CD4-positive, alpha-beta T cell treated with Interferon alpha-2 for 1 hour (primary cell): ENCODE measurements at regions not wholly inside any gene's neighbourhood (a gene's known extent, or its start where the extent isn't known, plus 50 kb on each side); places are given as distances from the start of the nearest gene placed in this dataset.
"Not testable (repeated sequence)": the region's sequence is repeated elsewhere in the genome, so short reads cannot be mapped to it uniquely, and the experiment has no call there.

Experiments
- DNase-seq, 2 donors: peaks; one replicate each; pipeline ENCODE4 v3.0.0-alpha.2; 2020 to 2022

- DNase-seq = no peak
Measured at GRCh38 chr3:176615826-176616225, 581.5 kb downstream of the TBL1XR1 start.

- DNase-seq = no peak
Measured at GRCh38 chr3:176611703-176612102, 585.6 kb downstream of the TBL1XR1 start.

GRCh38 chr3:176609361-176609760 is 587.9 kb downstream of the TBL1XR1 start:
- DNase-seq = no peak

- DNase-seq = not testable (repeated sequence)
Measured at GRCh38 chr3:176605553-176605952, 591.7 kb downstream of the TBL1XR1 start.

- DNase-seq = no peak
Measured at GRCh38 chr3:176595307-176595706, 602.0 kb downstream of the TBL1XR1 start.

GRCh38 chr3:176590722-176591121 is 606.6 kb downstream of the TBL1XR1 start:
- DNase-seq = no peak

- no peak for DNase-seq
Measured at GRCh38 chr3:176587089-176587488, 610.2 kb downstream of the TBL1XR1 start.

GRCh38 chr3:176584413-176585176 is 612.7 kb downstream of the TBL1XR1 start:
- DNase-seq = no peak

- DNase-seq = no peak
Measured at GRCh38 chr3:176583956-176584355, 613.3 kb downstream of the TBL1XR1 start.

GRCh38 chr3:176581589-176581988 is 615.7 kb downstream of the TBL1XR1 start:
- DNase-seq = no peak

- DNase-seq = no peak
Measured at GRCh38 chr3:176579711-176580185, 617.5 kb downstream of the TBL1XR1 start.

GRCh38 chr3:176578316-176578715 is 619.0 kb downstream of the TBL1XR1 start:
- no peak for DNase-seq

- no peak for DNase-seq
Measured at GRCh38 chr3:176577447-176577846, 619.8 kb downstream of the TBL1XR1 start.

GRCh38 chr3:176574786-176575185 is 622.5 kb downstream of the TBL1XR1 start:
- no peak for DNase-seq

- no peak for DNase-seq
Measured at GRCh38 chr3:176571926-176572325, 625.4 kb downstream of the TBL1XR1 start.

GRCh38 chr3:176570992-176571391 is 626.3 kb downstream of the TBL1XR1 start:
- no peak for DNase-seq

GRCh38 chr3:176568189-176568588 is 629.1 kb downstream of the TBL1XR1 start:
- no peak for DNase-seq

GRCh38 chr3:176566757-176567156 is 630.5 kb downstream of the TBL1XR1 start:
- no peak for DNase-seq

GRCh38 chr3:176562331-176562730 is 635.0 kb downstream of the TBL1XR1 start:
- DNase-seq = no peak

- no peak for DNase-seq
Measured at GRCh38 chr3:176561826-176562225, 635.5 kb downstream of the TBL1XR1 start.

GRCh38 chr3:176554791-176555654 is 642.3 kb downstream of the TBL1XR1 start:
- DNase-seq = no peak

- DNase-seq = no peak
Measured at GRCh38 chr3:176554264-176554663, 643.0 kb downstream of the TBL1XR1 start.

- no peak for DNase-seq
Measured at GRCh38 chr3:176526942-176527341, 670.3 kb downstream of the TBL1XR1 start.

- DNase-seq = no peak
Measured at GRCh38 chr3:176526225-176526624, 671.1 kb downstream of the TBL1XR1 start.
